ENCODE measurements at regions not wholly inside any gene's neighbourhood (a gene's known extent, or its start where the extent isn't known, plus 50 kb on each side); places are given as distances from the start of the nearest gene placed in this dataset.

- DNase-seq (ENCODE audit: extremely low read depth, low read depth), result no peak
Observed at GRCh38 chr21:20545454-20545853, 452.8 kb upstream of the NCAM2 start.

- no peak for DNase-seq (ENCODE audit: extremely low read depth, low read depth)
Observed at GRCh38 chr21:20551939-20552338, 446.3 kb upstream of the NCAM2 start.

- no peak for DNase-seq (ENCODE audit: extremely low read depth, low read depth)
Observed at GRCh38 chr21:20554785-20555184, 443.4 kb upstream of the NCAM2 start.

DNA sequence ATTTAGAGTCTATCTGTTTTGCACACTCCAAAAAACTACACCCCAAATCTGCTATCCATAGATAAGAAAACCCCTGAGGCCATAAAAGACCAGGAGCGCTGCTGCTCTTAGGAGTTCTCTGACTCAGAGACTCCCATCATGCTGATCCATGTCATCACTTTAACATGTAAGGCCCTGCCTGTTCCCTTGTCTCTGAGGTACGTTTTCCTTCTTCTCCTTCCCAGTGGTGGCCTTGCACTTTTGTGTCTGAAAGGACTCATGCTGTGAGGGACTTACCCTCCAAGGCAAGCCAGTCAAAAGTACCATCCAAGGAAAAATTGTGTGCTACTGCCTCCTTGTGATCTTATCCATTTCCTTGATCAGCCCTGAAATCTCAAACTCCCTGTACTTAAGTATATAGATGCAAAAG is 427.4 kb upstream of the NCAM2 start:
- no peak for DNase-seq (ENCODE audit: extremely low read depth, low read depth)

- no peak for DNase-seq (ENCODE audit: extremely low read depth, low read depth)
Observed at GRCh38 chr21:20572582-20572981, 425.6 kb upstream of the NCAM2 start.

GRCh38 chr21:20581361-20581760 is 416.8 kb upstream of the NCAM2 start:
- DNase-seq (ENCODE audit: extremely low read depth, low read depth), result no peak

- no peak for DNase-seq (ENCODE audit: extremely low read depth, low read depth)
Observed at GRCh38 chr21:20591284-20591683, 406.9 kb upstream of the NCAM2 start.

DNA sequence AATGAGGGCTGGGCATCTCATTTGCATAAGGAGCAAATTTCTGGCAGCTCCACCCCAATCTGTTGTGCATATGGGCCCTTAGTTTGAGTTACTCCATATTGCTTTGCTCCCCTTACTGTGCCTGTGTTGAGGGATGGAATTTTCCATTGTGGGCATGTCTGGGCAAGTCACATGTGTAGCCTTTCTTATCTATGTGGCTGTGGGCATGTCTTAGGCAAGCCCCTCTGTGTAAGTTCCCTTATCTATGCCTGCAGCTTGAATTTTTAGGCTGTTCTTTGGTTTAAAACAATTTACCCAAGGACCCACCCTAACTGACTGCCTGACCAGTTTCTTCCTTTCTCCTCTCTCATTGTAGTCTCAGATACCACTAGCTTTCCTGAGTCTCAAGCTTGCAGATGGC is 405.7 kb upstream of the NCAM2 start:
- DNase-seq (ENCODE audit: extremely low read depth, low read depth), result no peak

DNA sequence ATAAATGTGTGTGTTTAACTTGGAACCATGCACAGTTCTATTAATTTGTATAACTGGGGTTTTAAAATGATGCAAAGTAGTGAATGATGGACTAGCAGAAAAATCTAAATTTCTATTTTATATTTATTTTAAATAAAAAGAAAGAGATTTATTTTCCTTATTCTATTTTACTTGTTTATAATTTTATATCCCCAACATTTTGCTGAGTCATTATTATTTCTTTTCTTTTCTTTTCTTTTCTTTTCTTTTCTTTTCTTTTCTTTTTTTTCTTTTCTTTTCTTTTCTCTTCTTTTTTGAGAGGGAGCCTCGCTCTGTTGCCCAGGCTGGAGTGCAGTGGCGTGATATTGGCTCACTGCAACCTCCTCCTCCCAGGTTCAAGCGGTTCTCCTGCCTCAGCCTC is 395.0 kb upstream of the NCAM2 start:
- DNase-seq (ENCODE audit: extremely low read depth, low read depth), result no peak

DNA sequence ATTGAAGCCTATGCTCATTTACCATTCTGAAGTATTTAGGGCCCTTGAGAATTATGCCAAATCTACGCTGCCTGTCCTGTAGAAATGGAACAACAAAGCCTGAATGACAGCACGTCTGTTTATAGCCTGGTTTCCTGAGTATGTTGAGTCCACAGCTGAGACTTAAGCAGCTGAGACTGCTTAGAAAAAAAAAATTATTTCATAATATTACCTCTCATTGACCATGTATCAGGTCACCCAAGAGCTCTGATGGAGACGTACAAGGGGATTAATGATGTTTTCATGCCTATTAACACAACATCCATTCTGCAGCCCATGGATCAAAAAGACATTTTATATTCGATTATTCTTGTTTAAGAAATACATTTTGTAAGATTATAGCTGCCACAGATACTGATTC is 387.2 kb upstream of the NCAM2 start:
- no peak for DNase-seq (ENCODE audit: extremely low read depth, low read depth)

- DNase-seq (ENCODE audit: extremely low read depth, low read depth), result no peak
Observed at GRCh38 chr21:20613654-20614053, 384.6 kb upstream of the NCAM2 start.

- DNase-seq (ENCODE audit: extremely low read depth, low read depth), result no peak
Observed at GRCh38 chr21:20617130-20617529, 381.1 kb upstream of the NCAM2 start.

GRCh38 chr21:20618878-20619277 is 379.3 kb upstream of the NCAM2 start:
- no peak for DNase-seq (ENCODE audit: extremely low read depth, low read depth)

GRCh38 chr21:20627594-20627993 is 370.6 kb upstream of the NCAM2 start:
- no peak for DNase-seq (ENCODE audit: extremely low read depth, low read depth)

GRCh38 chr21:20631633-20632032 is 366.6 kb upstream of the NCAM2 start:
- no peak for DNase-seq (ENCODE audit: extremely low read depth, low read depth)

- no peak for DNase-seq (ENCODE audit: extremely low read depth, low read depth)
Observed at GRCh38 chr21:20639026-20639425, 359.2 kb upstream of the NCAM2 start.

- no peak for DNase-seq (ENCODE audit: extremely low read depth, low read depth)
Observed at GRCh38 chr21:20641241-20641640, 357.0 kb upstream of the NCAM2 start.

GRCh38 chr21:20642681-20643080 is 355.5 kb upstream of the NCAM2 start:
- no peak for DNase-seq (ENCODE audit: extremely low read depth, low read depth)

GRCh38 chr21:20644552-20644951 is 353.7 kb upstream of the NCAM2 start:
- DNase-seq (ENCODE audit: extremely low read depth, low read depth), result no peak

- no peak for DNase-seq (ENCODE audit: extremely low read depth, low read depth)
Observed at GRCh38 chr21:20645344-20645743, 352.9 kb upstream of the NCAM2 start.

DNA sequence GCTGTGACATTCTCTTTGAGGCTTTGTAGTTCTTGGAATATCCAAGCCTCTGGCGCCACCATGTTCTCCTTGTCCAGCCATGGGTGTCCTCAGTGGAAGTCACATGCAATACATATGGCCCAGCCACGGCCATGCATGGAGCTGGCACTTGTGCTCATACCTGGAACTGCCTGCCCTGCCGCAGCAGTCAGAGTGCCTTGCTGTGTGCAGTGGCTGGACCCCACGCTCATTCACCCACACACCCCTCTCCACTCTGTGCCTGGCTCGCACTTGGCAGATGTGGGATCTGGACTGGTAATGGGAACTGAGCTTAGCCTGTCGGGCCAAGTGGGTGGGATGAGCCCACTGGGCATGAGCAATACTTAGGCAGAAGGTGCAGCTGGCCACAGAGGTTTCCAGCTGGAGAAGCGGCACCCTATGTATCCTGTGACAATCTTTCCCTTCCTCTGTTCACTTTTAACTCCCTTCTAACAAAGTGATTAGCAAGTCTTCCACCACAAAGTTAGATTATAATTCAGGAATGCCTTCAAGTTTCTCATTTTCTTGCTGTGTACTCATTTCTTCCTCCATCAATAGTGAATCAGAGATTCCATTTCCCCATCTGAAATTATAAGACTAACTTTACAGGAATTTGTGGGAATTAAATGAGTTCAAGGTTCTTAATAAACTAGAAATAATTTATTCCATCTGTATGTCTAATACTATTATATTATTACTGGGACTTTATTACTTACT is 351.6 kb upstream of the NCAM2 start:
- no peak for DNase-seq (ENCODE audit: extremely low read depth, low read depth)

- no peak for DNase-seq (ENCODE audit: extremely low read depth, low read depth)
Observed at GRCh38 chr21:20647607-20648006, 350.6 kb upstream of the NCAM2 start.

GRCh38 chr21:20649231-20649630 is 349.0 kb upstream of the NCAM2 start:
- DNase-seq (ENCODE audit: extremely low read depth, low read depth), result no peak

Data from NCI-H460 (cell line).